GM19463 (cell line): ENCODE measurements at regions not wholly inside any gene's neighbourhood (a gene's known extent, or its start where the extent isn't known, plus 50 kb on each side); places are given as distances from the start of the nearest gene placed in this dataset.
A peak's percentile ranks its signal among the peaks of the same experiment; 100 is the strongest.

Source experiments
- ATAC-seq: cut with Tn5 transposase; IDR thresholded peaks from one replicate; pipeline ENCODE4 v1.9.1; 2021; ENCODE audit warnings: mild to moderate bottlenecking, moderate library complexity; ENCODE audit not compliant: unreplicated experiment

DNA sequence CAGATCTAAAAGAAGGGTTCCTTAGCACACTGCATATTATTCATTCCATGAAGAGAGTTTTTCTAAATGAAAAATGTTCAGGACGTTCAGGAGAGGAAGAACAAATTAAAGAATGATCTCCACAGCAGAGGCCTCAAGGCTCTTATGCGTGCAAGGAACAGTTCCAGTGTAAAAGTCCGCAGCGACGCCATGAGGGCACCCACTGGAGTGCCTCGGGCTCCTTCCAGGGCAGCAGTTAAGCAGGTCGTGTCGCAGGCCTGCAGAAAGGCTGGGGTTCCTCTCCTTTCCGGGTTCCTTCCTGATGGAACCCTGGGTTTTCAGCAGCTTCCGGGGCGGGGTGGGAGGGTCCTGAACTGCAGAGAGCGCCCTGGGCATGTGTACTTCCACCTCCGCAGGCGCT lies 87.1 kb upstream of the SELENOP start:
- ATAC-seq = no peak

GRCh38 chr5:42896523-42896922 lies 84.8 kb upstream of the SELENOP start:
- no peak for ATAC-seq

- ATAC-seq = no peak
These were observed 82.4 kb upstream of the SELENOP start for GRCh38 chr5:42894057-42894456.

GRCh38 chr5:42889311-42889933 lies 77.7 kb upstream of the SELENOP start:
- peak; percentile 96 for ATAC-seq

GRCh38 chr5:42888771-42889170 lies 77.1 kb upstream of the SELENOP start:
- ATAC-seq = no peak

- no peak for ATAC-seq
These were observed 75.9 kb upstream of the SELENOP start for GRCh38 chr5:42887575-42887974.

- no peak for ATAC-seq
These were observed 75.4 kb upstream of the SELENOP start for GRCh38 chr5:42887097-42887496.

DNA sequence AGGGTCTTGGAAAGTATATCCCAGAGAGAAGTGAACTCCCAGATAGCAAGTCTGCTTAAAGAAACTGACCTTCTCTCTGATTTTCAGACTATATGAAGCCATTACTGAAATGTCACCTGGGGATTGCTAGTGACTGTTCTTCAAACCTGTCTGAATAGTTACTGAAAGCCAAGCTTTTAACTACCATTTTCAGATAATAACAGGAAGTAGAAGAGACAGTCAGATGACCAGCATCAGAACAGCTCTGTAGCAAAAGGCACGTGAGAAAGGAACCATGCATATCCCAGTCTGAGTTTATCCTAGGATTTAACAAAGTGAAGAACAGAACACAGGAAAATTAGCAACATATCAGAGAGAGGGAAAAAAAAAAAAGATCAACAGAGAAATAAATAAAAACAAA lies 74.9 kb upstream of the SELENOP start:
- no peak for ATAC-seq

GRCh38 chr5:42884326-42884725 lies 72.6 kb upstream of the SELENOP start:
- ATAC-seq = no peak

GRCh38 chr5:42881416-42882117 lies 69.9 kb upstream of the SELENOP start:
- ATAC-seq = no peak

DNA sequence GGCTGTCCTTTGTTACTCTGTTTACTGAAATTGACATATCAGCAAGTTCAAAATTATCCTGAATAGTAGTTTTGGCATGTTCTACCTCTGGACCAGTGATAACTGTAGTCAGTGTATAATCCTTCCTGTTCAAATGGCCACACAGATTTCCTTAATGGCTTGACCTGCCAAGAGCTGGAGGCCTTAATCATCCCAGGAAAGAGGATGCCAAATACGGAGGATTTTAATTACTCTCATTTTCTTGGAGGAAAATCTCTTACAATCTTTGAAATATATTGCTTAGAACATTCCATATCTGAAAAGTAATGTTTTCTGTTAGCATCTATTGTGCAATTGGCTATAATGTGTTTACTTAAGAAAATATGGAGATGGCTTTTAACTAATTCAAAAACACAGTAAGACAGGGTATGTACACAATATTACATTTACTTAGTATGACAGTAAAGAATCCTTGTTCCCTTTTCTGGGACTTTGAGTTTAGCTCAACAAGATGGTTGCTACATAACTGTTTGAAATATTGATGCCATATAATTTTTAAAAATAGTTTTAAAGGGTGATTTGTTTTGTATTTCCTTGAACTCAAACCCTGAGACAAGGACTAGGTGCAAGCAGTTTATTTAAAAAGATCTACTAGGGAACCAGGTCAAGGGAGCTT lies 68.9 kb upstream of the SELENOP start:
- no peak for ATAC-seq

GRCh38 chr5:42879291-42879690 lies 67.6 kb upstream of the SELENOP start:
- ATAC-seq = no peak

- ATAC-seq = no peak
These were observed 66.9 kb upstream of the SELENOP start for GRCh38 chr5:42878550-42878949.

DNA sequence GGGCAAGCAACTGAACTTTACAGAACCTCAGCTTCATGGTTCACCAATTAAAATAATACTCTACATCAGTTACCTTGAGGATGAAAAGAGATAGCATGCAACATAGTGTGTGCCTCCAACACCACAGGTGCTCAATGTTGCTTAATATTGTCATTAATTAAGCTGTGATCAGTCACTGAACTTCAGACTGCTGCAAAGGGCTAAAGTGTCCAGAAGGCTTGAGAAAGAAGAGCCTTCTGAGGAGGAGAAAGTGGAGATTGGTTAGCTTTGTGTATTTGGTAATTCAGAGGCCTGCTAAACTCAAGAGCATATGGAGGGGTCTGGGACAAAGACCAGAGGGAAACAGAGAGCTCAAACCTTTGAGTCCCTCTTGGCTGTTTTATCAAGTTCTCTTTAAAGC lies 66.3 kb upstream of the SELENOP start:
- ATAC-seq = no peak

DNA sequence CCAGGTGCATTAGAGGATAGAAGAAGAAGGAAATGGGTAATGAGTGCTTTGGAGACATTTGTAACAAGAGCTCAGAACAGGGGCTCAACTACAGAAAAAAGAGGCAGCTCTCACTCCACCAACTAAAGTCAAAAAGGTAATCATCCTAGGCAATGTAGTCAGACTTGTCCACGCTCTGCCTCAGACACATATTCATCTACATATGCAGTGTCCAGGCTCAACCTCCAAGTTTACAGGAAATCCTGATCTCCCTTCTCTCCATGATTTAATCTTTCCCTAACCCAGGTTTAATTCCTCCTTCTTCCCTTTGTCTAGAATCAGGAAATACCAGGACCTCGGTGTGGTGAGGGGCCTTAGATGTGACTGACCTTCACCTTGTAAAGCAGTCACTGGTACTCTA lies 65.7 kb upstream of the SELENOP start:
- ATAC-seq = no peak

GRCh38 chr5:42876375-42876844 lies 64.7 kb upstream of the SELENOP start:
- no peak for ATAC-seq

DNA sequence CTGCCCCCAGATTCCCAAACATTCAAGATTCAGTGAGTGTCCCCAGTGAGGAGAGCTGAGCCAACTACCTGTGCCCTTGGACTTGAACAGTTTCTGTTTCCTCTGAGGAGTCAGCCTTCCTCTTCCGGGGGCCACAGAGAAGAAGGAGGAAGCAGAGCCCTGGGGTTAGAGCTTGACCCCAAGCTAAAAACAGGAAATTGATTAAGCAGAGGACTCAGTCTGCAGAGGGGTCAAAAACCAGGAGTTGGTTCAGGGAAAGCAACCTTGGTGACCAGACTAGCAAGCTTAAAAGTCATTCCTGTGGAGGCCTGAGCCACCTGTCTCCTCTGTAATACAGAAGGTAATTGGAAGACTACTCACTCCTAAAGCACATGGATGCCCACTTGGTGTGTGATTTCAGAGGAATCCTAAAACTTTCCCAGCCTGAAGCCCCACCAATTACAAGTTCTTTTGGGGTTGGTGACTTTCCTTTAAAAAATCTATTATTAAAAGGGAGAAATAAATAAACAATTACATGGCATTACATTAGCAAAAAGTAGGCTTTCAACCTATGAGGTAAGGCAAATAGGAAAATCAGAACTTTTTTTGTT lies 64.2 kb upstream of the SELENOP start:
- no peak for ATAC-seq

- no peak for ATAC-seq
These were observed 63.5 kb upstream of the SELENOP start for GRCh38 chr5:42875211-42875610.

GRCh38 chr5:42874621-42875198 lies 63.0 kb upstream of the SELENOP start:
- ATAC-seq = no peak

GRCh38 chr5:42872865-42873264 lies 61.2 kb upstream of the SELENOP start:
- no peak for ATAC-seq

DNA sequence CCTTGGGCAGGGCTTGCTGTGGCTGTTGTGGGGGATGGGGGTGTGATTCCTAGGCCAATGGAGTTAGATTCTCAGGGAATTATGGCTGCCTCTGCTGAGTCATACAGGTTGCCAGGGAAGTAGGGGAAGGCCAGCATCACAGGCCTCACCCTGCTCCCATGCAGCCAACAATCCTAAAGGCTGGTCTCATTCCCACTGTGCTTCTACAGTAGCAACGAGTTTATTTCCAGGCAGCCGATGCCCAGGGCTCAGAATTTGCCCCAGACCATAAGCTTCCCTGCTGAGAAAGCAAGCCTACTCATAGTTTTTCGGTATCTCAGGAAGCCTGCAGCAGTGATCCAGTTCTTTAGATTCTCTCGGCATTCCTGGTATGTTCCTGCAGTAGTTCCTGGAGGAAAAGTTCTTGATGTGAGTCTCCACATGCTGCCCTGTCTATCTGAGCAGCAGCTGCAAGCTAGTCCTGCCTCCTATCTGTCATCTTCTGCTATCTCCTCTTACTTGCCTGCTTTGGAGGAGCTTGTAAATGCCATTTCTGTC lies 59.3 kb upstream of the SELENOP start:
- ATAC-seq = no peak
